Erythroblast (primary cell): ENCODE measurements at regions not wholly inside any gene's neighbourhood (a gene's known extent, or its start where the extent isn't known, plus 50 kb on each side); places are given as distances from the start of the nearest gene placed in this dataset.

Experiments
- GATA1 ChIP-seq: IDR thresholded peaks from 2 replicates; pipeline ENCODE4 v1.6.1; 2011; ENCODE audit warnings: low read depth, mild to moderate bottlenecking, control low read depth, low read length, moderate library complexity
- POLR2A ChIP-seq: IDR thresholded peaks from 2 replicates; pipeline ENCODE4 v1.6.1; 2011; ENCODE audit warnings: mild to moderate bottlenecking, low read length

GRCh38 chr17:53627511-53627910 lies 195.2 kb upstream of the KIF2B start:
- TF ChIP-seq POLR2A (no peak), GATA1 (no peak)
